H1 (cell line): ENCODE measurements at regions not wholly inside any gene's neighbourhood (a gene's known extent, or its start where the extent isn't known, plus 50 kb on each side); places are given as distances from the start of the nearest gene placed in this dataset.

Source experiments
- CTCF ChIA-PET: fragments of 300-600 bp; sonication (Branson Sonifier 250); formaldehyde crosslinking; loops from one replicate; lab custom pipeline; 2021; ENCODE audit not compliant: partially characterized antibody; lab: Charles Lee
- POLR2A ChIA-PET: fragments of 300-600 bp; sonication (Branson Sonifier 250); formaldehyde crosslinking; loops from one replicate; lab custom pipeline; 2021; ENCODE audit warnings: inconsistent platforms; ENCODE audit not compliant: partially characterized antibody; lab: Charles Lee
- DNase-seq, 2 experiments: peaks; one replicate each; pipeline versions ENCODE4 v3.0.0 to v3.0.0-alpha.2; 2010 to 2022; ENCODE audit warnings: low spot score in 2 of 2, low read depth in 1 of 2, mixed read lengths in 1 of 2
- FAIRE-seq: peaks from 2 replicates; lab custom pipeline; 2011; peaks lifted over from hg19 to GRCh38; lab: Jason Lieb, UNC
- H2AFZ ChIP-seq: 2 replicates; pipeline ENCODE4 v1.8.1; 2012; ENCODE audit warnings: low read length, inconsistent platforms
- H2AK5ac ChIP-seq: 2 replicates; pipeline ENCODE4 v1.6.1; 2013; ENCODE audit warnings: low read depth, low read length
- H2BK120ac ChIP-seq: replicated peaks from 2 replicates; pipeline ENCODE3; 2013; ENCODE audit warnings: low read depth, low read length, inconsistent platforms
- H2BK12ac ChIP-seq: 2 replicates; pipeline ENCODE4 v1.6.1; 2013; ENCODE audit warnings: low read depth, low read length
- H2BK15ac ChIP-seq: 2 replicates; pipeline ENCODE4 v1.6.1; 2013; ENCODE audit warnings: low read length
- H2BK20ac ChIP-seq: 2 replicates; pipeline ENCODE4 v1.6.1; 2013; ENCODE audit warnings: low read length
- H2BK5ac ChIP-seq: 2 replicates; pipeline ENCODE4 v1.6.1; 2013; ENCODE audit warnings: low read depth, low read length
- H3K14ac ChIP-seq: 2 replicates; pipeline ENCODE4 v1.6.1; 2013; ENCODE audit warnings: inconsistent platforms; ENCODE audit not compliant: insufficient read length
- H3K18ac ChIP-seq: 2 replicates; pipeline ENCODE4 v1.6.1; 2013; ENCODE audit warnings: low read length; ENCODE audit errors: extremely low read depth
- H3K23ac ChIP-seq: 2 replicates; pipeline ENCODE4 v1.6.1; 2013; ENCODE audit warnings: inconsistent platforms; ENCODE audit not compliant: insufficient read length
- H3K23me2 ChIP-seq: 2 replicates; pipeline ENCODE4 v1.6.1; 2013; ENCODE audit warnings: low read depth, low read length
- H3K27ac ChIP-seq: 2 replicates; pipeline ENCODE4 v1.6.1; 2011; ENCODE audit warnings: low read depth, low read length, inconsistent platforms
- H3K27me3 ChIP-seq, 4 experiments: replicated peaks in 1 of 4; 1 replicate in 1 of 4; 2 replicates in 3 of 4; pipeline versions ENCODE4 v1.6.1 to v1.8.1; 2011 to 2013; ENCODE audit warnings: low read length in 3 of 4, mild to moderate bottlenecking in 3 of 4, inconsistent platforms in 2 of 4, mixed read lengths in 2 of 4, moderate library complexity in 1 of 4; ENCODE audit not compliant: control insufficient read depth in 3 of 4, insufficient read depth in 3 of 4; ENCODE audit errors: extremely low read depth in 1 of 4
- H3K36me3 ChIP-seq, 4 experiments: 2 replicates each; pipeline versions ENCODE4 v1.6.1 to v1.8.1; 2011 to 2013; ENCODE audit warnings: mild to moderate bottlenecking in 4 of 4, low read length in 3 of 4, moderate library complexity in 2 of 4, control low read depth in 1 of 4, inconsistent platforms in 1 of 4; ENCODE audit not compliant: insufficient read depth in 4 of 4, control insufficient read depth in 2 of 4
- H3K4ac ChIP-seq: replicated peaks from 2 replicates; pipeline ENCODE3; 2013; ENCODE audit warnings: low read length, low read depth, mixed read lengths, inconsistent platforms; ENCODE audit not compliant: insufficient read length
- H3K4me1 ChIP-seq, 4 experiments: replicated peaks in 1 of 4; 1 replicate in 1 of 4; 2 replicates in 3 of 4; pipeline versions ENCODE4 v1.6.1 to v1.8.1; 2011 to 2013; ENCODE audit warnings: low read length in 3 of 4, inconsistent platforms in 2 of 4, mixed read lengths in 1 of 4; ENCODE audit not compliant: insufficient read depth in 4 of 4, control insufficient read depth in 3 of 4
- H3K4me2 ChIP-seq, 2 experiments: 2 replicates each; pipeline versions ENCODE4 v1.6.1 to v1.8.1; 2011 to 2013; ENCODE audit warnings: low read depth in 2 of 2, low read length in 2 of 2, control low read depth in 1 of 2, inconsistent platforms in 1 of 2, mild to moderate bottlenecking in 1 of 2; ENCODE audit not compliant: insufficient read depth in 1 of 2
- H3K4me3 ChIP-seq, 4 experiments: fragments of 200-600, 300-600 bp in 1 of 4; sonication (generic), shearing (Covaris generic), sonication (Bioruptor Twin) in 1 of 4; 2 replicates each; pipeline versions ENCODE4 v1.5.1 to v1.8.1; 2011 to 2016; ENCODE audit warnings: low read length in 4 of 4, low read depth in 3 of 4, control low read depth in 2 of 4, inconsistent platforms in 2 of 4, mild to moderate bottlenecking in 2 of 4, mixed read lengths in 1 of 4, moderate library complexity in 1 of 4; ENCODE audit not compliant: insufficient read depth in 2 of 4; ENCODE audit errors: extremely low read depth in 1 of 4
- H3K56ac ChIP-seq: replicated peaks from 2 replicates; pipeline ENCODE3; 2013; ENCODE audit warnings: low read depth, mild to moderate bottlenecking, mixed read lengths, low read length, inconsistent platforms; ENCODE audit not compliant: insufficient read length
- H3K79me1 ChIP-seq: 2 replicates; pipeline ENCODE4 v1.6.1; 2013; ENCODE audit warnings: low read depth, low read length, control low read depth
- H3K79me2 ChIP-seq, 2 experiments: 2 replicates each; pipeline versions ENCODE4 v1.6.1 to v1.8.1; 2012 to 2013; ENCODE audit warnings: low read length in 2 of 2, mild to moderate bottlenecking in 2 of 2, inconsistent platforms in 1 of 2; ENCODE audit not compliant: insufficient read depth in 2 of 2, control insufficient read depth in 1 of 2
- H3K9ac ChIP-seq, 4 experiments: replicated peaks in 1 of 4; 1 replicate in 1 of 4; 2 replicates in 3 of 4; pipeline versions ENCODE4 v1.6.1 to v1.8.1; 2011 to 2013; ENCODE audit warnings: low read depth in 3 of 4, low read length in 3 of 4, control low read depth in 2 of 4, mild to moderate bottlenecking in 2 of 4, moderate library complexity in 2 of 4, inconsistent platforms in 1 of 4; ENCODE audit errors: extremely low read depth in 1 of 4
- H3K9me3 ChIP-seq, 2 experiments: 2 replicates each; pipeline versions ENCODE4 v1.6.1 to v1.8.1; 2012 to 2013; ENCODE audit warnings: mild to moderate bottlenecking in 2 of 2, moderate library complexity in 2 of 2, control low read depth in 1 of 2, inconsistent platforms in 1 of 2, low read depth in 1 of 2, low read length in 1 of 2, mixed read lengths in 1 of 2; ENCODE audit not compliant: insufficient read depth in 2 of 2
- H4K20me1 ChIP-seq, 2 experiments: replicated peaks in 1 of 2; 2 replicates each; pipeline versions ENCODE3 to v1.8.1; 2011 to 2013; ENCODE audit warnings: inconsistent platforms in 2 of 2, low read length in 2 of 2, mild to moderate bottlenecking in 1 of 2; ENCODE audit not compliant: insufficient read depth in 2 of 2, control insufficient read depth in 1 of 2
- H4K5ac ChIP-seq: 2 replicates; pipeline ENCODE4 v1.6.1; 2013; ENCODE audit warnings: low read length, low read depth, mixed read lengths, inconsistent platforms; ENCODE audit not compliant: insufficient read length
- H4K8ac ChIP-seq: 2 replicates; pipeline ENCODE4 v1.8.0; 2013; ENCODE audit warnings: mild to moderate bottlenecking, moderate library complexity, low read length, inconsistent platforms; ENCODE audit not compliant: insufficient read depth; ENCODE audit errors: extremely low read depth
- H4K91ac ChIP-seq: replicated peaks from 2 replicates; pipeline ENCODE3; 2013; ENCODE audit warnings: low read length, mixed read lengths, inconsistent platforms; ENCODE audit not compliant: insufficient read length
- ASH2L ChIP-seq: fragments of 200-600, 300-600 bp; sonication (generic); IDR thresholded peaks from one replicate; pipeline ENCODE4 v1.7.1; 2017; ENCODE audit warnings: low read length
- CBX5 ChIP-seq: fragments of 300-800, 300-1000 bp; sonication (generic); IDR thresholded peaks from 2 replicates; pipeline ENCODE4 v1.7.1; 2016; ENCODE audit warnings: antibody characterized with exemption, low read length, low read depth
- CTCF ChIP-seq, 3 experiments: IDR thresholded peaks; 1 replicate in 2 of 3; 2 replicates in 1 of 3; pipeline versions ENCODE4 v1.5.1 to v1.6.1; 2011; ENCODE audit warnings: low read length in 3 of 3, mild to moderate bottlenecking in 3 of 3, inconsistent platforms in 2 of 3, low read depth in 1 of 3, moderate library complexity in 1 of 3; ENCODE audit not compliant: insufficient read depth in 1 of 3; ENCODE audit errors: control extremely low read depth in 1 of 3
- E2F6 ChIP-seq: IDR thresholded peaks from 2 replicates; pipeline ENCODE4 v1.6.1; 2012; ENCODE audit warnings: inconsistent platforms
- KDM5A ChIP-seq: fragments of 200-600 bp; IDR thresholded peaks from 2 replicates; pipeline ENCODE4 v1.7.1; 2012; ENCODE audit warnings: mild to moderate bottlenecking, low read length, inconsistent platforms, mixed read lengths
- RXRA ChIP-seq: IDR thresholded peaks from 2 replicates; pipeline ENCODE4 v1.6.1; 2011; ENCODE audit warnings: low read depth, mild to moderate bottlenecking, low read length, moderate library complexity; ENCODE audit not compliant: insufficient read depth
- SIRT6 ChIP-seq: IDR thresholded peaks from one replicate; pipeline ENCODE4 v1.7.1; 2012; ENCODE audit warnings: low read length, inconsistent platforms
- SIX5 ChIP-seq: IDR thresholded peaks from 2 replicates; pipeline ENCODE4 v1.6.1; 2011; ENCODE audit warnings: mild to moderate bottlenecking, low read depth, low read length
- TAF7 ChIP-seq: optimal IDR thresholded peaks from 2 replicates; pipeline ENCODE3; 2011; ENCODE audit warnings: low read depth, mild to moderate bottlenecking, inconsistent platforms, low read length, moderate library complexity, borderline replicate concordance
- TEAD4 ChIP-seq: IDR thresholded peaks from 2 replicates; pipeline ENCODE4 v1.6.1; 2012; ENCODE audit warnings: low read depth, low read length, inconsistent platforms, mixed read lengths
- YY1 ChIP-seq: IDR thresholded peaks from 2 replicates; pipeline ENCODE4 v1.6.1; 2011; ENCODE audit warnings: low read depth, mild to moderate bottlenecking, low read length
- WGBS, 2 experiments: shearing (Covaris generic) in 1 of 2; methylation state at CpG; one replicate each; pipeline versions ENCODE4 v1.1.6 to v1.1.7; 2013 to 2015; ENCODE audit warnings: low lambda C conversion rate in 2 of 2, mixed read lengths in 2 of 2, inconsistent platforms in 1 of 2, low coverage in 1 of 2, missing lambda C conversion rate in 1 of 2; ENCODE audit not compliant: insufficient replicate concordance in 2 of 2, insufficient coverage in 1 of 2, insufficient read length in 1 of 2; ENCODE audit errors: extremely low coverage in 1 of 2, missing lambda C conversion rate in 1 of 2; 5-methylcytosine and 5-hydroxymethylcytosine counted together

GRCh38 chrX:39929379-39930025, 168.3 kb downstream of the BCOR start:
- WGBS, 2 experiments, result 82% methylated on average over 12 of the region's 13 CpGs; no CpG with 5 or more reads in 1 of the 2 experiments
- Histone ChIP-seq H3K36me3 (no peaks in the 10 kb centered on the region), H3K4me2 (no peak overlapping the region), H3K4me1 (peaks cover 0 to 3% (median 0%) of the 10 kb centered on the region in 4 experiments; a peak in 3 of 7 replicates), H4K8ac (no peak overlapping the region), H3K4ac (no peak overlapping the region), H2BK5ac (no peak overlapping the region), H2BK120ac (no peak overlapping the region), H3K14ac (no peak overlapping the region), H3K9me3 (no peaks in the 10 kb centered on the region), H4K91ac (no peak overlapping the region), H4K20me1 (no peaks in the 10 kb centered on the region), H2BK15ac (no peak overlapping the region), H2BK12ac (no peak overlapping the region), H3K56ac (no peak overlapping the region), H3K27ac (no peak overlapping the region), H2AFZ (no peak overlapping the region), H3K18ac (no peak overlapping the region), H2BK20ac (no peak overlapping the region), H3K23ac (no peak overlapping the region), H4K5ac (no peak overlapping the region), H3K9ac (no peak overlapping the region), H2AK5ac (no peak overlapping the region), H3K4me3 (no peak overlapping the region), H3K79me1 (no peaks in the 10 kb centered on the region), H3K79me2 (no peaks in the 10 kb centered on the region), H3K23me2 (no peaks in the 10 kb centered on the region), H3K27me3 (no peaks in the 10 kb centered on the region)
- ChIA-PET CTCF (no interaction called here), POLR2A (interaction anchor here (0.8 kb wide), 1 partner anchor 9 kb away, joined by 3 read pairs; no protein-coding TSS in a partner anchor)
- DNase-seq, result no peak
- no peak for FAIRE-seq
- TF ChIP-seq CTCF (IDR thresholded peaks at IDR 0.05; ENCODE audit: control extremely low read depth in 1 of 3, insufficient read depth in 1 of 3, low read depth in 1 of 3, low read length in 3 of 3) (no peak), TEAD4 (no peak), SIRT6 (no peak), TAF7 (no peak), YY1 (no peak), ASH2L (no peak), E2F6 (no peak), SIX5 (no peak), RXRA (no peak), CBX5 (no peak), KDM5A (no peak)
